ENCODE measurements at regions not wholly inside any gene's neighbourhood (a gene's known extent, or its start where the extent isn't known, plus 50 kb on each side); places are given as distances from the start of the nearest gene placed in this dataset.

DNA sequence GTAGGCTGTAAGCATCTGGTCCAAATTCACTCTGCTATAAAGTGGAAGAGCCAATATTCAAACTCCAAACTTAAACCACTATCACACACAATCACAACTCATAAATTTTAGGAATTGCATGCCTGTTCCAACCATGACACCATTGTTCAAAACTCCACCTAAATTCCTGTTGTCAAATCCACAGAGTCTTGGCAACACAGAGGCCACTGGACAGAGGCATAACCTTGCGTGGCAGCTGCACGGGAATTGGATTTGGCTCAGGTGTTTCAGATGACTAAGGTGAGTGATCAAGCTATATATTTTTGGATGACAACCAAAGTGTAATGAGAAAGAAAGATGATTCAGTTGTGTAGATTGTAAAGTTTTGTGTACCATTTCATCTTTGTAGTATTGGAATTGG, 422.7 kb upstream of the TNP1 start:
- Mint-ChIP-seq H3K4me1 (ENCODE audit: low read depth) (no peaks in the 10 kb centered on the region), H3K9me3 (no peaks in the 10 kb centered on the region), H3K27me3 (ENCODE audit: low read depth) (no peaks in the 10 kb centered on the region)

GRCh38 chr2:217279556-217279955, 419.7 kb upstream of the TNP1 start:
- H3K4me3 Mint-ChIP-seq = no peak overlapping the region
- no peaks in the 10 kb centered on the region for H3K4me1 Mint-ChIP-seq (ENCODE audit: low read depth)
- H3K27ac Mint-ChIP-seq = no peak overlapping the region
- H3K9me3 Mint-ChIP-seq = no peaks in the 10 kb centered on the region
- no peaks in the 10 kb centered on the region for H3K36me3 Mint-ChIP-seq (ENCODE audit: low read depth)
- no peaks in the 10 kb centered on the region for H3K27me3 Mint-ChIP-seq (ENCODE audit: low read depth)

More for the DNA sequence above, 422.7 kb upstream of the TNP1 start:
- H3K36me3 Mint-ChIP-seq (ENCODE audit: low read depth) = no peaks in the 10 kb centered on the region
- H3K4me3 Mint-ChIP-seq = no peak overlapping the region
- no peak overlapping the region for H3K27ac Mint-ChIP-seq

- Mint-ChIP-seq H3K27ac (no peak overlapping the region), H3K4me1 (ENCODE audit: low read depth) (no peaks in the 10 kb centered on the region), H3K4me3 (no peak overlapping the region), H3K27me3 (ENCODE audit: low read depth) (no peaks in the 10 kb centered on the region), H3K36me3 (ENCODE audit: low read depth) (no peaks in the 10 kb centered on the region), H3K9me3 (no peaks in the 10 kb centered on the region)
Observed at GRCh38 chr2:217279140-217279539, 419.3 kb upstream of the TNP1 start.

GRCh38 chr2:217277646-217278398, 418.0 kb upstream of the TNP1 start:
- Mint-ChIP-seq H3K36me3 (ENCODE audit: low read depth) (no peaks in the 10 kb centered on the region), H3K4me1 (ENCODE audit: low read depth) (no peaks in the 10 kb centered on the region), H3K4me3 (no peak overlapping the region), H3K9me3 (no peaks in the 10 kb centered on the region), H3K27me3 (ENCODE audit: low read depth) (no peaks in the 10 kb centered on the region), H3K27ac (no peak overlapping the region)

GRCh38 chr2:217276433-217276832, 416.6 kb upstream of the TNP1 start:
- Mint-ChIP-seq H3K4me3 (no peak overlapping the region), H3K27ac (no peak overlapping the region), H3K27me3 (ENCODE audit: low read depth) (no peaks in the 10 kb centered on the region), H3K4me1 (ENCODE audit: low read depth) (no peaks in the 10 kb centered on the region), H3K9me3 (no peaks in the 10 kb centered on the region), H3K36me3 (ENCODE audit: low read depth) (no peaks in the 10 kb centered on the region)

- H3K27me3 Mint-ChIP-seq (ENCODE audit: low read depth) = no peaks in the 10 kb centered on the region
- no peaks in the 10 kb centered on the region for H3K4me1 Mint-ChIP-seq (ENCODE audit: low read depth)
- H3K4me3 Mint-ChIP-seq = no peak overlapping the region
Observed at GRCh38 chr2:217275091-217275490, 415.2 kb upstream of the TNP1 start.

GRCh38 chr2:217274578-217274977, 414.7 kb upstream of the TNP1 start:
- Mint-ChIP-seq H3K36me3 (ENCODE audit: low read depth) (no peaks in the 10 kb centered on the region), H3K27ac (no peak overlapping the region), H3K4me3 (no peak overlapping the region), H3K4me1 (ENCODE audit: low read depth) (no peaks in the 10 kb centered on the region), H3K27me3 (ENCODE audit: low read depth) (no peaks in the 10 kb centered on the region), H3K9me3 (no peaks in the 10 kb centered on the region)

More at GRCh38 chr2:217275091-217275490, 415.2 kb upstream of the TNP1 start:
- Mint-ChIP-seq H3K27ac (no peak overlapping the region), H3K36me3 (ENCODE audit: low read depth) (no peaks in the 10 kb centered on the region), H3K9me3 (no peaks in the 10 kb centered on the region)

DNA sequence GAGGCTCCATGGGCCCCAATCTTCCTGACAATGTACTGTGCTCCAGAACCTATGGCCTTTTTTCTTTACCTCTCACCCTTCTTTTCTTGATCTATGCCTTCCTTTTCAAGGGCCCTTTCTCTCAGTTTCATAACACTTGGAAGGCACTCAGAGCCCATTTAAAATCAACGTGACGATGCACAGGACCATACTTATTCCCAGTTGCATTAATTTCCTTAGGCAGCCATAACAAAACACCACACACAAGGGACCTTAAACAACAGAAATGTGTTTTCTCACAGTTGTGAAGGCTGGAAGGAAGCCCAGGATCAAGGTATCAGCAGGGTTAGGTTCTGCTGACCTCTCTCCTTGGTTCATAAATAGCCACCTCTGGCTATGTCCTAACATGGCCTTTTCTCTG, 414.0 kb upstream of the TNP1 start:
- Mint-ChIP-seq H3K27me3 (ENCODE audit: low read depth) (no peaks in the 10 kb centered on the region), H3K27ac (no peak overlapping the region), H3K9me3 (no peaks in the 10 kb centered on the region), H3K4me3 (no peak overlapping the region), H3K36me3 (ENCODE audit: low read depth) (no peaks in the 10 kb centered on the region), H3K4me1 (ENCODE audit: low read depth) (no peaks in the 10 kb centered on the region)

DNA sequence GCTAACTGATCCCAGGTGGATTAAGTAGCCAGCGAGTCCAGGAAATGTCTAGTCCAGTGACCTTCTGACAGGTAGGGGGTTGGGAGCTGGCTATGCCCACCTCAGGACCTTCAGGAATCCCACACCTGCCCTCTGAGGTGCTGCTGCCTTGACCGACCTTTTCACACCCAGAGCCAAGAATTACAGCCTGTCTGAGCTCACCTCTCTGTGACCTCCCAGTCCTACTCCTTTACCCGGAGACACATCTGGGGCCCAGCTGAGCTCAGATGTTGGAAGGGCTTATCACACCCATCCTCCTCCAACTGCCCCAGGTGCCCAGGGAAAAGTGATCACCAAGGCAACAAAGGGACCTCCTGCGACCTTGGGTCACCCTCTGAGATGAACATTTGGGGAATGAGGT, 413.3 kb upstream of the TNP1 start:
- Mint-ChIP-seq H3K36me3 (ENCODE audit: low read depth) (no peaks in the 10 kb centered on the region), H3K27me3 (ENCODE audit: low read depth) (no peaks in the 10 kb centered on the region), H3K4me3 (no peak overlapping the region), H3K4me1 (ENCODE audit: low read depth) (no peaks in the 10 kb centered on the region), H3K9me3 (no peaks in the 10 kb centered on the region), H3K27ac (no peak overlapping the region)

GRCh38 chr2:217271813-217272212, 411.9 kb upstream of the TNP1 start:
- H3K4me1 Mint-ChIP-seq (ENCODE audit: low read depth) = no peaks in the 10 kb centered on the region
- no peaks in the 10 kb centered on the region for H3K27me3 Mint-ChIP-seq (ENCODE audit: low read depth)
- H3K9me3 Mint-ChIP-seq = peaks cover 11% of the 10 kb centered on the region
- H3K4me3 Mint-ChIP-seq = no peak overlapping the region
- no peaks in the 10 kb centered on the region for H3K36me3 Mint-ChIP-seq (ENCODE audit: low read depth)
- H3K27ac Mint-ChIP-seq = no peak overlapping the region

GRCh38 chr2:217270485-217271121, 410.7 kb upstream of the TNP1 start:
- Mint-ChIP-seq H3K27me3 (ENCODE audit: low read depth) (no peaks in the 10 kb centered on the region), H3K27ac (no peak overlapping the region), H3K4me1 (ENCODE audit: low read depth) (no peaks in the 10 kb centered on the region), H3K9me3 (peaks cover 11% of the 10 kb centered on the region), H3K4me3 (no peak overlapping the region), H3K36me3 (ENCODE audit: low read depth) (no peaks in the 10 kb centered on the region)

DNA sequence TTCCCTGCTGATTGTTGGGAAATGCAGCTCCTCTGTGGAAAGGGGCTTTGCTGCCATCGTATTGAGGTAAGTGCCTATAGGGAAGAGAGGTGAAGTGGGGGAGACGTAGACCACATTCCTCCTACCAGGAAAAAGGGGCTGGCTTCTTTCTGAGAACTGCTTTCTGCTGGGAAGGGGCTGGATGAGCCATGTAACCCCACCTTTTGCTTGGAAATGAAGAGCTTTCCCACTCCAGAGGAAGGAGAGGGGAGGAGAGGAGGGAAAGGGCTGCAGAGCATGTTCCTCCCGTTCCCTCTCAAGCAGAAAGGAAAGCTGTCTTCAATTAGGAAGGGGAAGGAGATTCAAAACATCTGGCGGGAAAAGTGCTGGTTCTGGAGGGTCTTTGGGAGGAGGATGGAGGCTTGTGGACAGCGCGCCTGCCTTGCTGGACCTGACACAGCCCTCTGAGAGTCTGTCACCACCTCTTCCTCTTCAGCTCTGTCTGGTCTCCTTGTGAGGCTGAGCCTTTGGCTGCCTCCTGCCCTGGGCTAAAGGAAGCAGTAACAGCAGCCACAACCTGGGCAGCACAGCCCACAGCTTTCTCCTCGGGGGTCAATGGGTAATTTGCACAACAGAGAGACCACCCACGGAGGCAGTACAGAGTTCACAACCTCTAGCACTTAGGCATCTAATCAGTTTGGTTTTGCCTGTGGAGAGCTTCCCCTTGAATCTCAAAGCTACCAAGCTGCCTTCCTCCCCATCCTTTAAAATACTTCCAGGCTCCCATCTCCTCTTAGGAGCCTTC, 410.0 kb upstream of the TNP1 start:
- Mint-ChIP-seq H3K27me3 (ENCODE audit: low read depth) (no peaks in the 10 kb centered on the region), H3K9me3 (peaks cover 11% of the 10 kb centered on the region), H3K4me1 (ENCODE audit: low read depth) (no peaks in the 10 kb centered on the region), H3K36me3 (ENCODE audit: low read depth) (no peaks in the 10 kb centered on the region), H3K27ac (no peak overlapping the region), H3K4me3 (no peak overlapping the region)

GRCh38 chr2:217268978-217269377, 409.1 kb upstream of the TNP1 start:
- Mint-ChIP-seq H3K9me3 (peaks cover 11% of the 10 kb centered on the region), H3K4me3 (no peak overlapping the region), H3K27me3 (ENCODE audit: low read depth) (no peaks in the 10 kb centered on the region), H3K27ac (no peak overlapping the region), H3K4me1 (ENCODE audit: low read depth) (no peaks in the 10 kb centered on the region), H3K36me3 (ENCODE audit: low read depth) (no peaks in the 10 kb centered on the region)

DNA sequence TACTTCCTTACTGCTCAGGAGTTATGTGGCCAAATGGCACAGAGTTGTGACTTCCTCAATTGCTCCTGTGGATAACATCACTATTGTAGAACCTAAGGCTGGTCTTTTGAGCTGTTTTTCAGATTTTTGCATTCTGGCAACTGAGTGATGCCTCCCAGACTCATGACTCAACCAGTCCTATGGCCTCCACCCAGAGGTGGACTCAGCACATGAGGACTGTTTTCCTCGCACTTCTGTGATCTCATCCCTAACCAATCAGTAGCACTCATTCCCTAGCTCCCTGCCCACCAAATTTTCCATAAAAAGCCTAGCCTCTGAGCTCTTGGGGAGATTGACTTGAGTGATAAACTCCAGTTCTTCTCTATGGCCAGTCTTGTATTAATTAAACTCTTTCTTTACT, 407.9 kb upstream of the TNP1 start:
- H3K27ac Mint-ChIP-seq = no peak overlapping the region
- H3K36me3 Mint-ChIP-seq (ENCODE audit: low read depth) = no peaks in the 10 kb centered on the region
- H3K27me3 Mint-ChIP-seq (ENCODE audit: low read depth) = no peaks in the 10 kb centered on the region
- no peaks in the 10 kb centered on the region for H3K4me1 Mint-ChIP-seq (ENCODE audit: low read depth)
- H3K4me3 Mint-ChIP-seq = no peak overlapping the region
- H3K9me3 Mint-ChIP-seq = peaks cover 11% of the 10 kb centered on the region

GRCh38 chr2:217263756-217264155, 403.9 kb upstream of the TNP1 start:
- no peak overlapping the region for H3K4me3 Mint-ChIP-seq
- H3K36me3 Mint-ChIP-seq (ENCODE audit: low read depth) = no peaks in the 10 kb centered on the region
- H3K27me3 Mint-ChIP-seq (ENCODE audit: low read depth) = peaks cover 5% of the 10 kb centered on the region
- H3K4me1 Mint-ChIP-seq (ENCODE audit: low read depth) = no peaks in the 10 kb centered on the region
- peaks cover 11% of the 10 kb centered on the region for H3K9me3 Mint-ChIP-seq
- no peak overlapping the region for H3K27ac Mint-ChIP-seq

Measured in T-helper 1 cell treated with Interleukin-12 subunit alpha and Interleukin-12 subunit beta and Interleukin-4 antibody, amounts not matched to agents 30 μg/mL and 1 μg/mL, for 36 hours (primary cell).